ENCODE measurements at regions not wholly inside any gene's neighbourhood (a gene's known extent, or its start where the extent isn't known, plus 50 kb on each side); places are given as distances from the start of the nearest gene placed in this dataset.

- TF ChIP-seq, protein P1, sequence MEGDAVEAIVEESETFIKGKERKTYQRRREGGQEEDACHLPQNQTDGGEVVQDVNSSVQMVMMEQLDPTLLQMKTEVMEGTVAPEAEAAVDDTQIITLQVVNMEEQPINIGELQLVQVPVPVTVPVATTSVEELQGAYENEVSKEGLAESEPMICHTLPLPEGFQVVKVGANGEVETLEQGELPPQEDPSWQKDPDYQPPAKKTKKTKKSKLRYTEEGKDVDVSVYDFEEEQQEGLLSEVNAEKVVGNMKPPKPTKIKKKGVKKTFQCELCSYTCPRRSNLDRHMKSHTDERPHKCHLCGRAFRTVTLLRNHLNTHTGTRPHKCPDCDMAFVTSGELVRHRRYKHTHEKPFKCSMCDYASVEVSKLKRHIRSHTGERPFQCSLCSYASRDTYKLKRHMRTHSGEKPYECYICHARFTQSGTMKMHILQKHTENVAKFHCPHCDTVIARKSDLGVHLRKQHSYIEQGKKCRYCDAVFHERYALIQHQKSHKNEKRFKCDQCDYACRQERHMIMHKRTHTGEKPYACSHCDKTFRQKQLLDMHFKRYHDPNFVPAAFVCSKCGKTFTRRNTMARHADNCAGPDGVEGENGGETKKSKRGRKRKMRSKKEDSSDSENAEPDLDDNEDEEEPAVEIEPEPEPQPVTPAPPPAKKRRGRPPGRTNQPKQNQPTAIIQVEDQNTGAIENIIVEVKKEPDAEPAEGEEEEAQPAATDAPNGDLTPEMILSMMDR (IDR thresholded peaks at IDR 0.05; ENCODE audit: insufficient read depth, low read length, poor library complexity, severe bottlenecking) = no peak
- TF ChIP-seq EZH2phosphoT487 (conservative IDR thresholded peaks at IDR 0.05; ENCODE audit: low read length) = no peak
Measured at GRCh38 chr6:104466306-104466705, 393.4 kb downstream of the HACE1 start.
